Ovary (tissue), 7 donors: ENCODE measurements at regions not wholly inside any gene's neighbourhood (a gene's known extent, or its start where the extent isn't known, plus 50 kb on each side); places are given as distances from the start of the nearest gene placed in this dataset.

Source experiments
- DNase-seq, 5 donors: peaks; one replicate each; pipeline ENCODE4 v3.0.0-alpha.2; 2019 to 2020
- H3K27ac ChIP-seq, 2 donors: fragments of 200-600 bp; one replicate each; pipeline versions ENCODE4 v1.5.1 to v1.8.0; 2019 to 2022
- H3K27me3 ChIP-seq: fragments of 200-600 bp; one replicate; pipeline ENCODE4 v1.8.0; 2022
- H3K36me3 ChIP-seq: fragments of 200-600 bp; sonication (generic); one replicate; pipeline ENCODE4 v1.5.1; 2019
- H3K4me1 ChIP-seq: one replicate; pipeline ENCODE4 v1.8.1; 2013; ENCODE audit warnings: mild to moderate bottlenecking, moderate library complexity; ENCODE audit not compliant: insufficient read depth
- H3K4me3 ChIP-seq: fragments of 200-600 bp; sonication (generic); one replicate; pipeline ENCODE4 v1.5.1; 2017
- H3K9me3 ChIP-seq, 2 donors: fragments of 200-600 bp in 1 of 2; sonication (generic) in 1 of 2; one replicate each; pipeline versions ENCODE4 v1.5.1 to v1.8.1; 2013 to 2019; ENCODE audit warnings: mild to moderate bottlenecking in 1 of 2, moderate library complexity in 1 of 2
- EP300 ChIP-seq: sonication (generic); formaldehyde crosslinking; IDR thresholded peaks from one replicate; pipeline ENCODE4 v1.6.1; 2017; ENCODE audit warnings: antibody characterized with exemption
- POLR2A ChIP-seq: fragments of 450-650 bp; IDR thresholded peaks from one replicate; pipeline ENCODE4 v1.6.1; 2017; ENCODE audit warnings: antibody characterized with exemption, mild to moderate bottlenecking, moderate library complexity
- WGBS, 3 donors: extraction: QIAGEN DNeasy Blood & Tissue Kit in 1 of 3; methylation state at CpG; one replicate each; pipeline versions ENCODE4 v1.1.5 to v1.1.7; 2013 to 2017; 5-methylcytosine and 5-hydroxymethylcytosine counted together
- intact Hi-C, 4 donors: fragments of 100-400 bp; cut with DNase I; formaldehyde crosslinking; loops; one replicate each; pipeline versions ENCODE4 v1.11.0 to v1.15.1; 2022 to 2023
- TF ChIP-seq, protein P1 (sequence below), 3 donors: fragments of 450-650 bp in 2 of 3; fragments of 200-600 bp in 1 of 3; IDR thresholded peaks; one replicate each; pipeline versions ENCODE4 v1.5.1 to v1.8.0; 2016 to 2022; ENCODE audit warnings: antibody characterized with exemption in 3 of 3, mild to moderate bottlenecking in 1 of 3
- donor health status: DM: no; HTN: no; CAD: no; lungs with moderate emphysema.
- donor health status: DM: no; HTN: no; CAD: no.
- donor health status: Bipolar disorder and iron deficiency.
- donor health status: DM: no; HTN: no; CAD: no.
- donor health status: DM: yes; HTN: yes; CAD: no.

DNA sequence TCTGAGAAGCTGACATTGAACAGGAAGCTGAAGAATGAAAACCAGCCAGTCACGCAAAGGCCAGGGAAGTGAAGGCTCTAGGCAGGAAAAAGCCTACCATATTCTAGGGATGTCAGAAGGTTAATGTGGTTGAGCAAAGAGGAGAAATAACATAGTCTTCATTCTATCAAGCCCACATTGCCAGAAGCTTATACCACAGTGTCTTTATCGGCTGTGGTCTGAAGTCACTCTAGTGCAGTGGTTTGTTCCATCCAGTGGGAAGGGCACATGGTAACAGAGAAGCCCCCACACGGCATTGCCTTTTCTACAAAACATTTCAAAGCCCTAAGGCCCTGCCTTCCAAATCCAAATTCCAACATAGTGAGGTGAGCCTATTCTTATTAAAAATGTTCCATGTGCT lies 311.3 kb downstream of the TNS1 start:
- no peak overlapping the region for H3K4me3 ChIP-seq
- no peak for DNase-seq
- no peaks in the 10 kb centered on the region for H3K27me3 ChIP-seq
- peaks cover 6% of the 10 kb centered on the region for H3K4me1 ChIP-seq
- WGBS, 3 donors: 86 to 94% (median 87%) methylated on average over 3 of the region's 3 CpGs
- TF ChIP-seq POLR2A (no peak), EP300 (no peak)
- TF ChIP-seq, protein P1, sequence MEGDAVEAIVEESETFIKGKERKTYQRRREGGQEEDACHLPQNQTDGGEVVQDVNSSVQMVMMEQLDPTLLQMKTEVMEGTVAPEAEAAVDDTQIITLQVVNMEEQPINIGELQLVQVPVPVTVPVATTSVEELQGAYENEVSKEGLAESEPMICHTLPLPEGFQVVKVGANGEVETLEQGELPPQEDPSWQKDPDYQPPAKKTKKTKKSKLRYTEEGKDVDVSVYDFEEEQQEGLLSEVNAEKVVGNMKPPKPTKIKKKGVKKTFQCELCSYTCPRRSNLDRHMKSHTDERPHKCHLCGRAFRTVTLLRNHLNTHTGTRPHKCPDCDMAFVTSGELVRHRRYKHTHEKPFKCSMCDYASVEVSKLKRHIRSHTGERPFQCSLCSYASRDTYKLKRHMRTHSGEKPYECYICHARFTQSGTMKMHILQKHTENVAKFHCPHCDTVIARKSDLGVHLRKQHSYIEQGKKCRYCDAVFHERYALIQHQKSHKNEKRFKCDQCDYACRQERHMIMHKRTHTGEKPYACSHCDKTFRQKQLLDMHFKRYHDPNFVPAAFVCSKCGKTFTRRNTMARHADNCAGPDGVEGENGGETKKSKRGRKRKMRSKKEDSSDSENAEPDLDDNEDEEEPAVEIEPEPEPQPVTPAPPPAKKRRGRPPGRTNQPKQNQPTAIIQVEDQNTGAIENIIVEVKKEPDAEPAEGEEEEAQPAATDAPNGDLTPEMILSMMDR (IDR thresholded peaks at IDR 0.05): no peak
- H3K36me3 ChIP-seq: no peaks in the 10 kb centered on the region
- H3K9me3 ChIP-seq: no peaks in the 10 kb centered on the region
- H3K27ac ChIP-seq: no peak overlapping the region
- intact Hi-C loops: no loop called here

DNA sequence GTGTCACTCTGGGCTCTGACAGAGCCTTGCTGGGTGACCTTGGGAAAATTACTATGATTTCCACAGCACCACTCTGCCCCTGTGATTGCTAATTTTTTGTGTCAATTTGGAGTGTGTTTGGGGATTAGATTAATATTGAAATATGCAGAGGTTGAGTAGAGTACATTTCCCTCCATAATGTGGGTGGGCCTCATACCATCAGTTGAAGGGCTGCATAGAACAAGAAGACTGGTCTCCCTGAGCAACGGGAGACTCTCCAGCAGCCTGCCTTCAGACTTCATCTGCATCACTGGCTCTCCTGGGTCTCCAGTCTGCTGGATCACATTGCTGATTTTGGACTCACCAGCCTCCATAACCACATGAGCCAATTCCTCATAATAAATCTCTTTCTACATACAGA lies 313.7 kb downstream of the TNS1 start:
- H3K9me3 ChIP-seq: no peaks in the 10 kb centered on the region
- no peak overlapping the region for H3K27ac ChIP-seq
- 89 to 93% (median 89%) methylated on average over 1 of the region's 1 CpG for whole genome bisulfite sequencing, 3 donors
- DNase-seq: no peak
- H3K27me3 ChIP-seq: no peaks in the 10 kb centered on the region
- H3K4me3 ChIP-seq: no peak overlapping the region
- peaks cover 6% of the 10 kb centered on the region for H3K4me1 ChIP-seq
- TF ChIP-seq EP300 (no peak), POLR2A (no peak)
- TF ChIP-seq, protein P1 (IDR thresholded peaks at IDR 0.05): no peak
- no peaks in the 10 kb centered on the region for H3K36me3 ChIP-seq
- intact Hi-C loops: no loop called here

DNA sequence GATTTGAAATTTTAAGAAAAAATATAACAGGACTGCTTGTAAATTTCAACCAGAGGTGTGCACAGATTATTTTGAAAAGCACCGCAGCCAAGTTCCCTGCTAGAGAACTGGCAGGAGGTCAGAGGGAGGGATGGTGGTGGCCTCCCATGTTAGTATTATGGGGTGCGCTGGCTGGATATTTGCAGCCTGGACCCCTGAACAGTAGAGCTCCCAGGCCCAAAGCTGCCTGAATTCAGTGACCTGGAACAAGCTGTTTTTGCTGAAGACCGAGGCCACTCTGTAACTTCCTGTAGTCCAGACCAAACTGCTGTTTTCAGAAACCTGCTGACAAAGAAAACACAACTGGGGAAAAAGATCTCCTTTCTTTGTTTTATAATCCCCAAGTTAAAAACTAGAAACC lies 314.3 kb downstream of the TNS1 start:
- H3K36me3 ChIP-seq: no peaks in the 10 kb centered on the region
- no peaks in the 10 kb centered on the region for H3K27me3 ChIP-seq
- no peak for TF ChIP-seq POLR2A
- TF ChIP-seq, protein P1 (IDR thresholded peaks at IDR 0.05): no peak
- TF ChIP-seq EP300: no peak
- no peak overlapping the region for H3K27ac ChIP-seq
- no peaks in the 10 kb centered on the region for H3K9me3 ChIP-seq
- WGBS, 3 donors: 34 to 54% (median 49%) methylated on average over 3 of the region's 3 CpGs
- H3K4me1 ChIP-seq: peaks cover 6% of the 10 kb centered on the region
- peak in 1 of 5 donors; percentile 59 for DNase-seq
- H3K4me3 ChIP-seq: no peak overlapping the region
- intact Hi-C loops: no loop called here

DNA sequence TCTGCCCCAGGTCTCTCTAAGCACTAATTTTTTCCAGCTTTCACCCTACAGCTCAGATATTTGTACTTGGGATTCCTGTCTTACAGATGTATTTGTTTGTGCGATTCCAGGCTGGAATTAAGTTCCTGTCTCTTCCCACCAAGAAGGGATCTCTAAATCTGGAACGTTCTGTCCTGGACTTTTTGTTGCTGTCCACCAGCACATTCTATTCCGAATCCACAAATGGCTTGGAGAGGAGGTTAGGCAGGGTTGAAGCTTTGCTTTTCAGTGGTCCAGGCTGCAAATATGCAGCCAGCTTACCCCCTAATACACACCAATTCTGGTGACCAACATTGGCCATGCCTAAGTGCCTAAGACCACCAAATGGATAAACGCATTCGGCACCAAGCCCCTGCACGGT lies 315.0 kb downstream of the TNS1 start:
- Histone ChIP-seq H3K4me1 (peaks cover 8% of the 10 kb centered on the region), H3K36me3 (no peaks in the 10 kb centered on the region), H3K27ac (no peak overlapping the region), H3K9me3 (no peaks in the 10 kb centered on the region), H3K4me3 (no peak overlapping the region), H3K27me3 (no peaks in the 10 kb centered on the region)
- intact Hi-C loops: no loop called here
- no peak for TF ChIP-seq POLR2A
- no peak for TF ChIP-seq EP300
- TF ChIP-seq, protein P1 (IDR thresholded peaks at IDR 0.05): no peak
- no peak for DNase-seq
- WGBS, 3 donors: 67 to 69% (median 69%) methylated on average over 6 of the region's 6 CpGs

DNA sequence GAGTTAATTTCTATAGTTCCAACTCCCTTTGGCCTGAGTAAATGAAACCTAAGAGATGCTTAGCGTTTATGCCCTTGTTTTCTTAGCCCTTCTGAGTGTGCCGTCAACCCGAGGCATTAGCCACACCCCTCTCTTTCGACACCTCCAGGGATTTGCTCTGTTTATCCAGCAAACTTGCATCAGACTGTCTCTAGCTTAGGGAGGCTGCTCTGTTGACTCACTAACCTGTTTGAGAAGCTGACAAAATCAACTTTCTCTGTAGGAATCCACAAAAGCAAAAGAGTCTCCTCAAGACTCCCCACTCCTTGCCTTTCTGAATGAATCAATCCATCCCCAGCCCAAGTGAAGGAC lies 317.6 kb downstream of the TNS1 start:
- intact Hi-C loops: no loop called here
- DNase-seq: peak in 3 of 5 donors; percentile 47 to 61 (median 53)
- H3K4me3 ChIP-seq: no peak overlapping the region
- H3K27me3 ChIP-seq: no peaks in the 10 kb centered on the region
- no peak overlapping the region for H3K27ac ChIP-seq
- H3K36me3 ChIP-seq: no peaks in the 10 kb centered on the region
- peaks cover 8% of the 10 kb centered on the region for H3K4me1 ChIP-seq
- no peak for TF ChIP-seq EP300
- TF ChIP-seq, protein P1 (IDR thresholded peaks at IDR 0.05): no peak
- TF ChIP-seq POLR2A: no peak
- 21 to 34% (median 34%) methylated on average over 4 of the region's 4 CpGs for WGBS, 3 donors
- H3K9me3 ChIP-seq: no peaks in the 10 kb centered on the region
